NOMO-1 treated with DMSO at 0.1 percent for 48 hours (cell line): ENCODE measurements at regions not wholly inside any gene's neighbourhood (a gene's known extent, or its start where the extent isn't known, plus 50 kb on each side); places are given as distances from the start of the nearest gene placed in this dataset.

Source experiments
- DNase-seq: peaks from one replicate; lab custom pipeline; 2025; ENCODE audit not compliant: unreplicated experiment; lab: John Stamatoyannopoulos, UW

GRCh38 chr1:29651246-29651645, 414.9 kb downstream of the PTPRU start:
- DNase-seq = no peak

GRCh38 chr1:29650476-29650875, 414.2 kb downstream of the PTPRU start:
- DNase-seq = no peak

GRCh38 chr1:29650041-29650400, 413.7 kb downstream of the PTPRU start:
- no peak for DNase-seq

GRCh38 chr1:29649189-29650040, 413.1 kb downstream of the PTPRU start:
- DNase-seq = no peak

GRCh38 chr1:29648798-29649188, 412.5 kb downstream of the PTPRU start:
- no peak for DNase-seq

- DNase-seq = no peak
These were observed 411.7 kb downstream of the PTPRU start for GRCh38 chr1:29648026-29648425.

- no peak for DNase-seq
These were observed 411.3 kb downstream of the PTPRU start for GRCh38 chr1:29647581-29647980.

- DNase-seq = no peak
These were observed 409.9 kb downstream of the PTPRU start for GRCh38 chr1:29646161-29646775.

- no peak for DNase-seq
These were observed 409.3 kb downstream of the PTPRU start for GRCh38 chr1:29645586-29645985.

- DNase-seq = no peak
These were observed 408.5 kb downstream of the PTPRU start for GRCh38 chr1:29644812-29645211.

GRCh38 chr1:29643838-29644440, 407.6 kb downstream of the PTPRU start:
- no peak for DNase-seq

- DNase-seq = no peak
These were observed 407.0 kb downstream of the PTPRU start for GRCh38 chr1:29643281-29643680.

GRCh38 chr1:29642519-29642918, 406.2 kb downstream of the PTPRU start:
- DNase-seq = no peak

GRCh38 chr1:29641921-29642320, 405.6 kb downstream of the PTPRU start:
- DNase-seq = no peak

- no peak for DNase-seq
These were observed 404.1 kb downstream of the PTPRU start for GRCh38 chr1:29640428-29640785.

GRCh38 chr1:29639741-29640427, 403.6 kb downstream of the PTPRU start:
- no peak for DNase-seq

GRCh38 chr1:29639156-29639736, 402.9 kb downstream of the PTPRU start:
- no peak for DNase-seq

- DNase-seq = no peak
These were observed 402.0 kb downstream of the PTPRU start for GRCh38 chr1:29638281-29638680.

- DNase-seq = no peak
These were observed 400.6 kb downstream of the PTPRU start for GRCh38 chr1:29636936-29637335.

GRCh38 chr1:29635501-29636263, 399.4 kb downstream of the PTPRU start:
- DNase-seq = no peak
